ENCODE measurements at regions not wholly inside any gene's neighbourhood (a gene's known extent, or its start where the extent isn't known, plus 50 kb on each side); places are given as distances from the start of the nearest gene placed in this dataset.

- ATAC-seq, result no peak
These were observed 127.9 kb downstream of the HDGFL1 start for GRCh38 chr6:22697306-22697705.

GRCh38 chr6:22699151-22699550 is 129.8 kb downstream of the HDGFL1 start:
- Mint-ChIP-seq H3K9me3 (no peaks in the 10 kb centered on the region), H3K27me3 (no peaks in the 10 kb centered on the region), H3K27ac (no peak overlapping the region), H3K36me3 (no peaks in the 10 kb centered on the region), H3K4me3 (no peak overlapping the region), H3K4me1 (no peaks in the 10 kb centered on the region)
- ATAC-seq, result no peak

More at GRCh38 chr6:22697306-22697705, 127.9 kb downstream of the HDGFL1 start:
- Mint-ChIP-seq H3K27me3 (no peaks in the 10 kb centered on the region), H3K36me3 (no peaks in the 10 kb centered on the region), H3K4me3 (no peak overlapping the region), H3K9me3 (no peaks in the 10 kb centered on the region), H3K4me1 (no peaks in the 10 kb centered on the region), H3K27ac (no peak overlapping the region)

DNA sequence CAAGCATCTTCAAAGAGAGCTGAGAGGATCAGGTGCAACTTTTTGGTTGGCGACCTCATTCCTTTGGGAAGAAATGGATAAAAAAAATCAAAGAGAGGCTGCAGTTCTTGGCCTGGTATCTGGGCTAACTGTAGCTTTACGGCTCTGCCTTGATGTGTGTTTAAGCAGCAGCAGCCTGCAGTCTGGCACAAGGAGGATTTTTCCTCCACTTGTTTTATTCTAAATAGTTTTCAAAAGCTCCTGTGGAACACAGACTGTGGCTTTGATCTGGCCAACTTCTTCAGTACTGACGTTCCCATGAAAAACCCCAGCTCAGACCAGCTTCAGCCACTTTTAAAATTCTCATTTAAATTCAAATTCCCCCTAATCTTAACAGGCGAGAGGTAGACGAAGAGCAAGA is 137.3 kb downstream of the HDGFL1 start:
- peaks cover 3% of the 10 kb centered on the region for H3K9me3 Mint-ChIP-seq
- no peak overlapping the region for H3K4me3 Mint-ChIP-seq
- no peak overlapping the region for H3K27ac Mint-ChIP-seq

DNA sequence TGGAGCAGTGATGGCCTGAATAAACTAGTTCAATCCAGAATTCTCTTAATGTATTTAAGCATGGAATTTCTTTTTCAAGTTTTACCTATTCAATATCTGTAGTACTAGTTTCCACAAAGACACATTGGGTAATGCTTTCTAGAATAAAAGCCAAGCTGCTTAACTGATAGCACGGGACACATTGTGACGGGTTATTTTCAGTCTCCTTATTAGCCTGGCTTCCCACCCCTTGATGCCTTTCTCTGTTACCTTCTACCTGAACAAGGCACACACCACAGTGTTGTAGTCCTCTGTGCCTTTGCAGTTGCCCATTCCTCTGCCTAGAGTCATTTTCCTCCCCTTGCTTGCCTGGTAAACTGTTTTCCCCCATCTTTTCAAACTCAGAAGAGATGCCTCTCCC is 139.1 kb downstream of the HDGFL1 start:
- Mint-ChIP-seq H3K4me3 (no peak overlapping the region), H3K9me3 (peaks cover 3% of the 10 kb centered on the region), H3K27me3 (no peaks in the 10 kb centered on the region), H3K36me3 (no peaks in the 10 kb centered on the region), H3K4me1 (no peaks in the 10 kb centered on the region), H3K27ac (no peak overlapping the region)
- no peak for ATAC-seq

More for the DNA sequence above, 137.3 kb downstream of the HDGFL1 start:
- ATAC-seq, result no peak
- no peaks in the 10 kb centered on the region for H3K27me3 Mint-ChIP-seq
- no peaks in the 10 kb centered on the region for H3K36me3 Mint-ChIP-seq
- no peaks in the 10 kb centered on the region for H3K4me1 Mint-ChIP-seq

GRCh38 chr6:22709803-22710202 is 140.4 kb downstream of the HDGFL1 start:
- H3K27me3 Mint-ChIP-seq, result no peaks in the 10 kb centered on the region
- ATAC-seq, result no peak
- peaks cover 6% of the 10 kb centered on the region for H3K9me3 Mint-ChIP-seq

DNA sequence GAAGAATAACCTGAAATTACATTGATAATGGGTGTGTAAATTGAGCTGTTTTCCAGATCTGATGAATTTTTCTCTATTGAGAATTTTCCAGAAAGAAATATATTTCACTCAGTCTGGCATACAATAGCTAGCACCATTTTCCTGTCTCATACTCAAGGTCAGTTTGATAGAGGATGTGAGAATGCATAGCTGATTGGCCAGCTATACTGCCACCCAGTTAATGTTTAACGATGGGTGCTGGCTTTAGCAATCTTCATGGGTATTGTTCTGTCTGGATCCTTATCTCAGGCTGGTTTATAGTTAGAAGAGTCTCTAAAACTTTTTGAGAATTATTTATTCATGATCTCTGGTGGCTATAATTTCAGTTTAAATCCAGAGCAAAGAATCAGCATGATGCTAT is 147.4 kb downstream of the HDGFL1 start:
- H3K36me3 Mint-ChIP-seq, result no peaks in the 10 kb centered on the region
- H3K27ac Mint-ChIP-seq, result no peak overlapping the region
- no peaks in the 10 kb centered on the region for H3K4me1 Mint-ChIP-seq
- H3K9me3 Mint-ChIP-seq, result peaks cover 6% of the 10 kb centered on the region
- no peak for ATAC-seq
- H3K27me3 Mint-ChIP-seq, result no peaks in the 10 kb centered on the region
- H3K4me3 Mint-ChIP-seq, result no peak overlapping the region

More at GRCh38 chr6:22709803-22710202, 140.4 kb downstream of the HDGFL1 start:
- Mint-ChIP-seq H3K36me3 (no peaks in the 10 kb centered on the region), H3K27ac (no peak overlapping the region), H3K4me3 (no peak overlapping the region), H3K4me1 (no peaks in the 10 kb centered on the region)

GRCh38 chr6:22717915-22718314 is 148.5 kb downstream of the HDGFL1 start:
- Mint-ChIP-seq H3K27me3 (no peaks in the 10 kb centered on the region), H3K27ac (no peak overlapping the region), H3K4me3 (no peak overlapping the region), H3K36me3 (no peaks in the 10 kb centered on the region), H3K9me3 (peaks cover 10% of the 10 kb centered on the region), H3K4me1 (no peaks in the 10 kb centered on the region)
- no peak for ATAC-seq

GRCh38 chr6:22722913-22723312 is 153.5 kb downstream of the HDGFL1 start:
- Mint-ChIP-seq H3K36me3 (no peaks in the 10 kb centered on the region), H3K9me3 (peaks cover 10% of the 10 kb centered on the region), H3K4me1 (no peaks in the 10 kb centered on the region), H3K27me3 (no peaks in the 10 kb centered on the region), H3K4me3 (no peak overlapping the region), H3K27ac (no peak overlapping the region)
- ATAC-seq, result no peak

- H3K27me3 Mint-ChIP-seq, result no peaks in the 10 kb centered on the region
- H3K4me3 Mint-ChIP-seq, result no peak overlapping the region
- no peaks in the 10 kb centered on the region for H3K36me3 Mint-ChIP-seq
- peaks cover 4% of the 10 kb centered on the region for H3K9me3 Mint-ChIP-seq
- H3K27ac Mint-ChIP-seq, result no peak overlapping the region
- ATAC-seq, result no peak
- H3K4me1 Mint-ChIP-seq, result no peaks in the 10 kb centered on the region
These were observed 157.6 kb downstream of the HDGFL1 start for GRCh38 chr6:22726966-22727365.

DNA sequence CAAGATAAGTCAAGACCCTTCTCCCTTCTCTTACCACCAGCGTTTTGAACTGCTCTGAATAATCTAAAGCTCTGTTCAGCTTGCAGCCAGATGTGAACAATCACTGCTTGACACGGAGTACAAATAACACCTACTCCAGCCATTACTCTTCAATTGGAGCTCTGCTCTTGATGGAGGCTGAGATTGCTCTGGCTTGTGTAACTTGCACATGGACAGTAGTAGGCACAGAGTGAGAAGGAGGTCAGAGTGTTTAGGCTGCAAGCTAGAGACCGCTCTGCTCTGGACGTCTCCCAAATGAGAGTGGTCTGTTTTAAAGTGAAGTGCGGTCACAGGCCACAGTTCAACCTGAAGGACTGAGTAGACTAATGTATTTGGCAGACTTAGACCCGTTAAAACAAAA is 158.3 kb downstream of the HDGFL1 start:
- Mint-ChIP-seq H3K36me3 (no peaks in the 10 kb centered on the region), H3K4me1 (no peaks in the 10 kb centered on the region), H3K27me3 (no peaks in the 10 kb centered on the region), H3K9me3 (peaks cover 3% of the 10 kb centered on the region), H3K4me3 (no peak overlapping the region), H3K27ac (no peak overlapping the region)
- ATAC-seq, result no peak

GRCh38 chr6:22732176-22732970 is 163.0 kb downstream of the HDGFL1 start:
- Mint-ChIP-seq H3K4me1 (no peaks in the 10 kb centered on the region), H3K4me3 (no peak overlapping the region), H3K36me3 (no peaks in the 10 kb centered on the region), H3K9me3 (peaks cover 4% of the 10 kb centered on the region), H3K27ac (no peak overlapping the region), H3K27me3 (no peaks in the 10 kb centered on the region)
- no peak for ATAC-seq

- Mint-ChIP-seq H3K36me3 (no peaks in the 10 kb centered on the region), H3K27me3 (no peaks in the 10 kb centered on the region), H3K9me3 (peaks cover 4% of the 10 kb centered on the region), H3K4me3 (no peak overlapping the region), H3K27ac (no peak overlapping the region), H3K4me1 (no peaks in the 10 kb centered on the region)
- ATAC-seq, result no peak
These were observed 167.4 kb downstream of the HDGFL1 start for GRCh38 chr6:22736740-22737139.

DNA sequence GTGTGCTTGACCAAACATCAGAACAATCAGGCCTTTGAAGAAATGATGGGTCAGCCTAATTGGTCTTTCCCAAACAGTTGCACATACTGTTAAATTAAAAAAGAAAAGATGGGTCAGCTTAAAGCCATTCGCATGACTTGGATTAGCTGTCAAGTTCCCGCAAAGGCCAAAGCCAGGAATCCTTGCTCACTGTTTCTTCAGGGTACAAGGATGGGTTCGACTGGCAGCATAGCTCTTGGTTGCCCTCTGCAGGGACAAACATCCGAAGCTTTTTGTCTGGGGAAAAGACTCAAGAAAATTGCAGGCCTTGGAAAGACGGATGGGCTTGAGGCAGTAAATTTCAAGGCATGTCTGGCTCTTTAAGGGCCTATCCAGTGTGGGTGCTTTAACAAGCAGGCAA is 168.0 kb downstream of the HDGFL1 start:
- Mint-ChIP-seq H3K4me3 (no peak overlapping the region), H3K9me3 (peaks cover 7% of the 10 kb centered on the region), H3K27me3 (no peaks in the 10 kb centered on the region), H3K4me1 (no peaks in the 10 kb centered on the region), H3K27ac (no peak overlapping the region), H3K36me3 (no peaks in the 10 kb centered on the region)
- ATAC-seq, result no peak

GRCh38 chr6:22738194-22738593 is 168.8 kb downstream of the HDGFL1 start:
- Mint-ChIP-seq H3K4me3 (no peak overlapping the region), H3K27me3 (no peaks in the 10 kb centered on the region), H3K9me3 (peaks cover 11% of the 10 kb centered on the region), H3K27ac (no peak overlapping the region), H3K36me3 (no peaks in the 10 kb centered on the region), H3K4me1 (no peaks in the 10 kb centered on the region)
- ATAC-seq, result no peak

DNA sequence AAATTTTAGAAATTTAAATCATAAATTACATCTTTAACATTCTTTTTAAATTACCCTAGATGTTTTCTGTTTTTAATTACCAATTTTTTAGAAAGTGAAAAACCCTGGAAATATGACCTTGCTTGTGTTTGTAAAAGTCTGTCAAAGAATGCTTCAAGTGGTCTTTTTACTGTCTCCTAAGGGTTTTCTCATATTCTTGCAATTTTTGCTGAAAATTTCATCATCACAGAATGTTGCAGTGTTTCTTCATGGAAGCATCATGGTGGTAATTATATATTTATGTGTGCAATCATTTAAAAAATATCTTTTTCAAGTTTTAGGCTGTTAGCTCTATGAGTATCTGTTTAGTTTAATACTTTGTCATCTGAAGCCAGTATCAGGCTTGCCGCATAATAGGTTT is 178.2 kb downstream of the HDGFL1 start:
- ATAC-seq, result no peak
- no peak overlapping the region for H3K4me3 Mint-ChIP-seq
- H3K9me3 Mint-ChIP-seq, result peaks cover 5% of the 10 kb centered on the region
- no peaks in the 10 kb centered on the region for H3K27me3 Mint-ChIP-seq
- no peaks in the 10 kb centered on the region for H3K4me1 Mint-ChIP-seq
- no peak overlapping the region for H3K27ac Mint-ChIP-seq
- H3K36me3 Mint-ChIP-seq, result no peaks in the 10 kb centered on the region

DNA sequence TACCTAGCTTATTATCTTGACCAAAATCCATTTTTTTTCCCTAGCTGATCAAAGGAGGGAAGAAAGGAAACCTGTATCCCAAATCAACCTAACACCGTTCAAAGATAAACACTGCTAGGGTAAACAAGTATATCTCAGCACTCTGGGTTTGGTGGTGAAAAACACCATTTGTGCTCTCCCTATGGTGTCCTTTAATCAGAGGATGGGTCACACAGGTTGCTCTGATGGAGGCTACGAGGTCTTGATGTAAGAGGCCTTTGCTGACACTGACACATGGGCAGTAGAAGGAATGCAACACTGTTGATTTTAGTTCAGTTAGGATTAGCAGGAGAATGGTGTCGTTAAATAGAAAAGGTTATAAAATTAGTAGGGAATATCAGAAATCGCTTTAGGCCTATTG is 179.3 kb downstream of the HDGFL1 start:
- no peaks in the 10 kb centered on the region for H3K27me3 Mint-ChIP-seq
- H3K4me3 Mint-ChIP-seq, result no peak overlapping the region
- H3K36me3 Mint-ChIP-seq, result no peaks in the 10 kb centered on the region
- H3K4me1 Mint-ChIP-seq, result no peaks in the 10 kb centered on the region
- H3K27ac Mint-ChIP-seq, result no peak overlapping the region
- no peak for ATAC-seq
- peaks cover 4% of the 10 kb centered on the region for H3K9me3 Mint-ChIP-seq
